ENCODE measurements at regions not wholly inside any gene's neighbourhood (a gene's known extent, or its start where the extent isn't known, plus 50 kb on each side); places are given as distances from the start of the nearest gene placed in this dataset.

DNA sequence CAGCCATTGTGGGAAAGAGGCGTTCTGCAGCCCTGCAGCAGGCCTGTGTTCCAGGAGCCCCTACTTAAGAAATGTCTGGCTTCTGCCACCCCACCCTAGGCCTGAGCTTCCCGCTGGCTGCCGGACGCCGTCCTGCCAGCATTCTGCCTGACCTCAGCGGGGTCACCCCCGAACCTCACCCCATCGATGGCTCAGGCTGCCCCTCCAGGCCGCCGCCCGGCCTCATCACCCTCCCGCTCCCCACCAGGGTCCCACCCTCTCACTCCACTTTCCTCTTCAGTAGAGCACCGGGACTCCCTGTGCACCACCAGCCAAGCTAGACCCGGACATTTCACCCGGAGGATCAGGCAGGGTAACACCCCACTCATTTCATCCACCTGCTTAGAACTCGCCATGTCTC lies 73.6 kb upstream of the SALL3 start:
- DNase-seq (ENCODE audit: low read depth): no peak

GRCh38 chr18:78908462-78909260 lies 71.0 kb upstream of the SALL3 start:
- DNase-seq (ENCODE audit: low read depth): no peak

GRCh38 chr18:78911751-78912283 lies 67.8 kb upstream of the SALL3 start:
- DNase-seq (ENCODE audit: low read depth): no peak

GRCh38 chr18:78912336-78912735 lies 67.3 kb upstream of the SALL3 start:
- DNase-seq (ENCODE audit: low read depth): no peak

DNA sequence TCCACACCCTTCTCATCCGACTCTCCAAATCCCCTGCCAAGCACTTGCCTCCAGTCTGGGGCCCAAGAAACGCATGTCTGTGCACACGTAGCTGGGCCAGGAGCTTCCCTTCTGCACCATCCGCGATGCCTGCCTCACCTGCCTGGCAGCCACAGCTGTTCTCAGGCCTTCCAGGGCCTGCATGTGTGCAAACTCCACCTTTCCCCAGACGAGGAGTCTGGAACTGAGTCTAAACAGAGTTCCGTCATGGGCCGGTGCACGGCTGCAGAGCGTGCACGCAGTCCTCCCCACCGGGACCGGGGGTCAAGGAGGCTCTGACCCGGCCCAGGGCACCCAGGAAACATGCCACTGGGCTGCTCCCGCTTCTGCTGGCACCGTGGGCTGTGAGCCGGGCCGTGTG lies 66.8 kb upstream of the SALL3 start:
- no peak for DNase-seq (ENCODE audit: low read depth)

GRCh38 chr18:78913395-78913794 lies 66.2 kb upstream of the SALL3 start:
- no peak for DNase-seq (ENCODE audit: low read depth)

DNA sequence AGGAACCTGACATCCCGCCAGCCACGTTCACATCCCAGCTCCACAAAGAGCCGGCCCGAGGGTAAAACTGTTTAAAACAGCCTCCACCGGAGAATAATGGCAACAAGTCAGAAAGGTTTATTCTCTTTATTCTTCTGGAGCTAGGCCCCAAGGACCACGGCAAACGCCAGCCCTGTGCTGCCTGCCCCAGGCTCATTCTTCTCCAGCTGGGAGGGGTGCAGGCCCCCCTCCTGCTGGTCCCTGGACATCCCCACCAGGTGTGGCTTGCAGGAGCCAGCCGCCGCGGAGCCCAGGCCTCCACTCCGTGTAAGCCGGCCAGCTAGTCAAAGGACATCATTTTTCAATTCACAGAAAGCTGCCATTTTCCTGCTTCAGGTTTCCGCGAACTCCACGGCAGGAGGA lies 65.8 kb upstream of the SALL3 start:
- no peak for DNase-seq (ENCODE audit: low read depth)

DNA sequence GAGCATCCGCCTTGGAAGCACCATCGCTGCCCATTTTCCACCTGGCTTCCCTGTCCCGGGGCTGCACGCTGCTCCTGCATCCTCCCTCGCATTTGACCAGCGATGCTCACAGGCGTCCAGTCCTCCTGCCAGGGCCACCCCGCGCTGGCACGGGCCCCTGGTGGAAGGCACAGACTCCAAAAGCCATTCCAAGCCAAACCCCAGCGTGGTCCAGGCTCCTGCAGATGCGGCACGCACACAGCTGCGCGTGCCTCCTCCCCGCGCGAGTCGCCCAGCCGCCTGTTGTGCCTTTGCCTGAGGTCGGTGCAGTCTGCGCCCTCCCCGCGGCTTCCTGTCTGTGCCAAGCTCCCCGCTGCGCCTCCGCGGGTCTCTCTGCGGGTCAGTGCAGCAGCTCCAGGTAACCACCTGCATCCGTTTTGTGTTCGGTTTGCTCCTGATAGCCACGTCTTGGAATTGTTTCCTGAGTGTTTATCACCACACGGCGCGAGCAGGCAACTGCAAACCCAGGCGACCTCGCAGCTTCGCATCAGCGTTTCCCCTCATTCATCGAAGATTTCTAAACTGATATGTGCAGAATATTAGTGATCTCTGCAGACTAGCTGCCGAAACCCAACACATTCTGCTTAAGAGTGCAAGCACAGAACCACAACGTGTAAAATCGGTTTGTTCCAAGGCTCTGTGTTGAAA lies 65.2 kb upstream of the SALL3 start:
- DNase-seq (ENCODE audit: low read depth): no peak

- DNase-seq (ENCODE audit: low read depth): no peak
These were observed 64.1 kb upstream of the SALL3 start for GRCh38 chr18:78915446-78916008.

DNA sequence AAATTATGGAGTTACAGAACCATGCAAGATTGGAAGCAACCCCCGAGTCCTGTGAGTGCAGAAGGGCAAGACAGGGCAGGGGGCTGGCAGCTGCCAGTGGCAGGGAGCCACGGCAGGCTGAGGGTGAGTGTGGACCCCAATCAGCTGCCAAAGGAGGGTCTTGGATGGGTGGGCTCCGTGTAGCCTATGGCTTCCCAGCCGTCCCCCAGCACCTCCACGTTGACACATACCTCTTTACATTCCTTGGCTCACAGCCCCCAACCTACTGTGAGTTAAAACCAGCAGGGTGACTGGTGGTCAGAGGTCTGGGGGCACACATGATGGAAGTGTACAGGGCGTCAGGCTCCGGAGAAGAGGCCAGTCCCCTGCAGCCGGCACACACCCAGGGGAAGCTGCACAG lies 60.9 kb upstream of the SALL3 start:
- DNase-seq (ENCODE audit: low read depth): no peak

DNA sequence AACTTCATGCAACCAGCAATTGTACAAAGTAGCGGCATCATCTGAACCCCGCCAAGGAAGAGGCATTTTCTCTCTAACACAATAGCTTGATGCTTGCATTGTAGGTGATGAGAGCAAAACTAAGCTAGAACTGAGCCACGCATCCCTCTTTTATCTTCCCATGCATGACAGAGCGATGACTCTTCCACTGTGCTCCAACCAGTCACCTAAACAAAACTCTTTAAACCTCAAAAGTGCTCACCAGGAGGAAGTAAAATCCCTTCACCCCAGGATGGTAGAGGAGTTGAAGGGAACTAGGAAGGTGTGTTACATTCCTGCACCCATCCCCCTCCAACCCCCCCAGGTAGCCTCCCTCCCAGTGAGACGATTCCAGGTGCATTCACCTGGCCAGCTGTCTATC lies 59.7 kb upstream of the SALL3 start:
- DNase-seq (ENCODE audit: low read depth): no peak

DNA sequence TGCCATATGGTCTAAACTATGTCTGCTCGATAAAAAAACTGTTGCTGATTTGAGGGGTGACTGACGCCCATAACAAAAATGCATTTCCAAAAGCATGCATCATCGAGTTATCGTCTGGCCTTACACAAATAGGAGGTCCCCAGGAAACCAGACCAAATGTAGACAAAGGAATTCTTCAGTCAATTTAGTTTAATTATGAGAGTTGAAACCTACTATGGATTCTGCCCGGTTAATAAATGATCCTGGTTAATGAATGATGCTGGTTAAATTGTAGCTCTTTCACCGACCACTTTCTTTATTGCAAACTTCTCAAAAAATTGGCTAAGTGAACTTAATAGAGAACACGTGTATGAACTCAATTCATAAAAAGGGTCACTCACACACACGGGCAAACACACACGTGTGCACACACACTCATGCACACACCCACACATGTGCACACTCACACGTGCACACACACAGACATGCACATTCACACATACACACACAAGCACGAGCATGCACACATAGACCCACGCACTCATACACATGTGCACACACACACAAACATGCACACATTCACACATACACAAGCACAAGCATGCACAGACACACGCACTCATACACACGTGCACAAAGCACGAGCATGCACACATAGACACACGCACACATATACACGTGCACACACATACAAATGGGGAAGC lies 59.0 kb upstream of the SALL3 start:
- no peak for DNase-seq (ENCODE audit: low read depth)

DNA sequence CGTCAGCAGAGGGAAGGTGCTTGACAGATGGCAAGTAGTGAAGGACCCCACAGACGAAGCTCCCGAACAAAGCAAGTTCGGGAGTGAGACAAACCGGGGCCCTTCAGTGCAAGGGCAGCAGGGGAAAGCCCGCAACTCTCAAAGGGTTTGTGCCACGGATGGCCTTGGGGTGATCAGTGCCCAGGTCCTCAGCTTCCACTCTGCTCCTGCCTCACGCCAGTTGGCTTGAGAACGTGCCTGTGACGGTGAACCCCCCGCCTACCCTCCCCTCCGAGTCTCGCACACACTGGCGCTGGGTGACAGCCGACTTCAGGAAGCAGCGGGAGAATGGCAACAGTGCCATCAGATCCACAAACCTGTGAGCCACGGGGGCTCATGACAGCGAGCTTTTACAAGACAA lies 56.8 kb upstream of the SALL3 start:
- no peak for DNase-seq (ENCODE audit: low read depth)

- no peak for DNase-seq (ENCODE audit: low read depth)
These were observed 55.3 kb upstream of the SALL3 start for GRCh38 chr18:78924301-78924700.

GRCh38 chr18:78924786-78925540 lies 54.7 kb upstream of the SALL3 start:
- DNase-seq (ENCODE audit: low read depth): no peak

GRCh38 chr18:78925557-78926242 lies 53.9 kb upstream of the SALL3 start:
- DNase-seq (ENCODE audit: low read depth): no peak

- DNase-seq (ENCODE audit: low read depth): no peak
These were observed 53.4 kb upstream of the SALL3 start for GRCh38 chr18:78926243-78926615.

DNA sequence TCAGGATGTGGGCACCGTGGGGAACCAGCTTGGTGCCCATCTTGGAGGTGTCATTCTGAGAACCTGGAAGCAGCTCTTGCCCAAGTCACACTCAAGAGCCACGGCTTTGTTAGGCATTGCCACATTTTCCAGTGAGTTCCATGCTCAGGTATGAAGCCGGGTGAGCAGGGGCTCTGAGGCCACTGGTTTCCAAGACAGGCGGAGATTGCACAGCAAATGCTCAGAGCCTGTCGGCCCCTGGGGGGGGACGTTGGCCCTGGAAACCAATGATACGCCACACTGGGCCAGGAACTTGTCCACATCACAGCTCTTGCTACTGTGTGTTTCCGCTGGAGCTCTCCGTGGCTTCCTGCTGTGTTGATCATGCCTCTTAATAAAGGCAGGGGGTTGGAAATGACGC lies 52.5 kb upstream of the SALL3 start:
- DNase-seq (ENCODE audit: low read depth): no peak

GRCh38 chr18:78927616-78928015 lies 52.0 kb upstream of the SALL3 start:
- DNase-seq (ENCODE audit: low read depth): no peak

GRCh38 chr18:78928076-78928475 lies 51.5 kb upstream of the SALL3 start:
- no peak for DNase-seq (ENCODE audit: low read depth)

GRCh38 chr18:78929516-78929915 lies 50.1 kb upstream of the SALL3 start:
- DNase-seq (ENCODE audit: low read depth): no peak

Data from amniotic epithelial cell (primary cell).